Mammary epithelial cell (primary cell): ENCODE measurements at regions not wholly inside any gene's neighbourhood (a gene's known extent, or its start where the extent isn't known, plus 50 kb on each side); places are given as distances from the start of the nearest gene placed in this dataset.

ENCODE experiments used
- CTCF ChIP-seq, 2 donors: IDR thresholded peaks in 1 of 2; conservative IDR thresholded peaks in 1 of 2; 2 replicates each; pipeline ENCODE4 v1.5.1; 2011 to 2012; ENCODE audit warnings: inconsistent platforms in 2 of 2, low read length in 2 of 2, mild to moderate bottlenecking in 2 of 2, control low read depth in 1 of 2, low read depth in 1 of 2; ENCODE audit not compliant: insufficient read depth in 1 of 2; ENCODE audit errors: extremely low read depth in 1 of 2
- EZH2 ChIP-seq: IDR thresholded peaks from 2 replicates; pipeline ENCODE4 v1.6.1; 2012; ENCODE audit warnings: low read length, inconsistent platforms, borderline replicate concordance

DNA sequence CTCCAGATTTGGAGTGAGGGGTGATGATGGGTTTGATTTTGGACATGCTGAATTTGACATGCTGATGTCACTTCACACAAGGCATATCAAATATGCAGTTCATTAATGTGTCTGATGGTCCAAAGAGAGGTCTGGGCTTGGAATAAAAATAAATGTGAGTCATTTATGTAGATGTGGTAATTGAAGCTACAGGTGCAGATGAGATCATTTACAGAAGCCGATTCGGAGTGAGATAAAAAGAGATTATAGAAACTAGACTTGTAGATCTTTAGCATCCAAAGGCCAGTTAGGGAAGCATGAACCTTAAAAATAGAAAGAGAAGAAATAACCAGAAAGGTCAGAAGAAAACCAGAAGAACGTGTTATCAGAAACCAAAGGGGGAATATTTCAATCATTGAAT, 350.9 kb upstream of the ZP4 start:
- no peak for TF ChIP-seq CTCF (conservative IDR thresholded peaks at IDR 0.05 in 1 of 2, IDR thresholded peaks at IDR 0.05 in 1 of 2; ENCODE audit: extremely low read depth in 1 of 2, insufficient read depth in 1 of 2, low read depth in 1 of 2, low read length in 2 of 2)
- TF ChIP-seq EZH2, result no peak
